ENCODE measurements at regions not wholly inside any gene's neighbourhood (a gene's known extent, or its start where the extent isn't known, plus 50 kb on each side); places are given as distances from the start of the nearest gene placed in this dataset.

GRCh38 chr10:107284187-107284586 is 119.7 kb upstream of the SORCS1 start:
- Histone ChIP-seq H3K9me3 (no peaks in the 10 kb centered on the region), H3K27me3 (no peaks in the 10 kb centered on the region), H3K36me3 (no peaks in the 10 kb centered on the region), H3K27ac (no peak overlapping the region), H3K4me1 (ENCODE audit: control insufficient read depth in 1 of 2, insufficient read depth in 1 of 2, low read depth in 1 of 2, low read length in 1 of 2) (no peaks in the 10 kb centered on the region), H3K4me3 (ENCODE audit: low read depth in 1 of 2, low read length in 1 of 2) (no peak overlapping the region)
- TF ChIP-seq CTCF (IDR thresholded peaks at IDR 0.05): no peak

DNA sequence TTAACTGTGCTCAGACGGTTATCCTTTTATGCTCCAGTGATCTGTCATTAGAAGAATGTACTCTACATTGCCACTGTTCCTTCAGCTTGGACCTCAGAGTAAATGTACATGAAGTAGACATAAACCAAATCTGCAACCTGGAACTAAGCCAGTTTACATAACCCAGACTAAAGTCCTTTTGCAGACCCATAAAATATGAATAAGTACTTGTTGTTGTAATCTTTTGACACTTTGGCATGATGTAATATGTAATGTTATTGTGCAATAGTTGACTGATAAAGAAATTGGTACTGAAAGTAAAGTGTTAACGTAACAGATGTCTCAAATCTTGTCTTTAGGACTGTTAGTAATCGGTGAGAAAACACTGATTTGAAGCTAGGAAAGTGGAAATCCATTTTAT is 115.8 kb upstream of the SORCS1 start:
- Histone ChIP-seq H3K4me1 (ENCODE audit: control insufficient read depth in 1 of 2, insufficient read depth in 1 of 2, low read depth in 1 of 2, low read length in 1 of 2) (no peaks in the 10 kb centered on the region), H3K36me3 (no peaks in the 10 kb centered on the region), H3K4me3 (ENCODE audit: low read depth in 1 of 2, low read length in 1 of 2) (no peak overlapping the region), H3K27me3 (no peaks in the 10 kb centered on the region), H3K27ac (no peak overlapping the region), H3K9me3 (no peaks in the 10 kb centered on the region)
- no peak for TF ChIP-seq CTCF (IDR thresholded peaks at IDR 0.05)

- no peak for TF ChIP-seq CTCF (IDR thresholded peaks at IDR 0.05)
Measured at GRCh38 chr10:107277591-107277990, 113.1 kb upstream of the SORCS1 start.

GRCh38 chr10:107275806-107276205 is 111.3 kb upstream of the SORCS1 start:
- no peaks in the 10 kb centered on the region for H3K9me3 ChIP-seq
- no peaks in the 10 kb centered on the region for H3K27me3 ChIP-seq
- H3K4me3 ChIP-seq (ENCODE audit: low read depth in 1 of 2, low read length in 1 of 2): no peak overlapping the region
- no peaks in the 10 kb centered on the region for H3K4me1 ChIP-seq (ENCODE audit: control insufficient read depth in 1 of 2, insufficient read depth in 1 of 2, low read depth in 1 of 2, low read length in 1 of 2)
- no peak overlapping the region for H3K27ac ChIP-seq
- H3K36me3 ChIP-seq: no peaks in the 10 kb centered on the region
- no peak for TF ChIP-seq CTCF (IDR thresholded peaks at IDR 0.05)

More at GRCh38 chr10:107277591-107277990, 113.1 kb upstream of the SORCS1 start:
- H3K4me3 ChIP-seq (ENCODE audit: low read depth in 1 of 2, low read length in 1 of 2): no peak overlapping the region
- no peak overlapping the region for H3K27ac ChIP-seq
- no peaks in the 10 kb centered on the region for H3K27me3 ChIP-seq
- H3K4me1 ChIP-seq (ENCODE audit: control insufficient read depth in 1 of 2, insufficient read depth in 1 of 2, low read depth in 1 of 2, low read length in 1 of 2): no peaks in the 10 kb centered on the region
- no peaks in the 10 kb centered on the region for H3K36me3 ChIP-seq
- H3K9me3 ChIP-seq: no peaks in the 10 kb centered on the region

- H3K27ac ChIP-seq: no peak overlapping the region
- TF ChIP-seq CTCF (IDR thresholded peaks at IDR 0.05): no peak
- no peaks in the 10 kb centered on the region for H3K4me1 ChIP-seq (ENCODE audit: control insufficient read depth in 1 of 2, insufficient read depth in 1 of 2, low read depth in 1 of 2, low read length in 1 of 2)
- no peaks in the 10 kb centered on the region for H3K27me3 ChIP-seq
- H3K9me3 ChIP-seq: no peaks in the 10 kb centered on the region
- H3K4me3 ChIP-seq (ENCODE audit: low read depth in 1 of 2, low read length in 1 of 2): no peak overlapping the region
- H3K36me3 ChIP-seq: no peaks in the 10 kb centered on the region
Measured at GRCh38 chr10:107269626-107270025, 105.1 kb upstream of the SORCS1 start.

DNA sequence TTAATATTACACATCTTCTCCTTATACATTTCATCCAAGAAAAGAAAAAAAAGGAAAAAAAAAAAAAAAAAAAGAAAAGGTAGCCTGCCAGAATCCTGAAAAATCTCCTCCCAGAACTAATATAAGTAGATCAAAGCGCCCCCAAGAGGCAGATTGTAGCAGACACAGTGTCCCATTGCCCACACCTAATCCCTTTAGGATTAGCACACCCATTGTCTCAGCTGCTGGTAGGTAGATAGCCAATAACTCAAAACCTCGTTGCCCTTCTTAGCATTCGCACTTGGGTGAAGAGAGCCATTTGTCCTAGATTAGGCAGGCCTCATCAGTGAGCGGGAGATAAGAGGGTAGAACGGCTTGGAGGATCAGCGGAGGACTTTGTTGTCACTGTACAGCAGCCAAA is 100.2 kb upstream of the SORCS1 start:
- Histone ChIP-seq H3K27ac (no peak overlapping the region), H3K4me1 (ENCODE audit: control insufficient read depth in 1 of 2, insufficient read depth in 1 of 2, low read depth in 1 of 2, low read length in 1 of 2) (no peaks in the 10 kb centered on the region), H3K27me3 (no peaks in the 10 kb centered on the region), H3K36me3 (no peaks in the 10 kb centered on the region), H3K4me3 (ENCODE audit: low read depth in 1 of 2, low read length in 1 of 2) (no peak overlapping the region), H3K9me3 (no peaks in the 10 kb centered on the region)
- no peak for TF ChIP-seq CTCF (IDR thresholded peaks at IDR 0.05)
